ENCODE measurements at regions not wholly inside any gene's neighbourhood (a gene's known extent, or its start where the extent isn't known, plus 50 kb on each side); places are given as distances from the start of the nearest gene placed in this dataset.

- H3K9ac ChIP-seq (replicated peaks; ENCODE audit: extremely low read depth, insufficient read depth, low read length): no peak overlapping the region
- BruUV-seq (replicated peaks): no TSS peak
- no peaks in the 10 kb centered on the region for H3K36me3 ChIP-seq (ENCODE audit: control insufficient read depth in 2 of 2, extremely low read depth in 1 of 2, insufficient read depth in 2 of 2, low read length in 2 of 2)
- H2AFZ ChIP-seq (ENCODE audit: low read depth, low read length): peak overlapping the region; percentile 39
- H3K79me2 ChIP-seq (ENCODE audit: control insufficient read depth, insufficient read depth, low read length): no peaks in the 10 kb centered on the region
- ChIA-PET CTCF (interaction anchor here (0.6 to 3.4 kb wide), 14 partner anchors 8 to 1274 kb away, joined by 3 to 21 read pairs (median 4); partner anchors contain the start of gene NR2F1), POLR2A (no interaction called here)
- DNase-seq (ENCODE audit: low read depth, low spot score) (peak; percentile 61), FAIRE-seq (no peak)
- H3K9me1 ChIP-seq (replicated peaks; ENCODE audit: control insufficient read depth, extremely low read depth, insufficient read depth, low read length): no peaks in the 10 kb centered on the region
- dilution Hi-C loops (cut with MboI; ENCODE audit: extremely low pct_ligation_motif_present, low sequenced_read_pairs): no loop called here
- intact Hi-C loops (cut with micrococcal nuclease): loop anchor here (10.0 kb wide), 1 partner anchor 999 kb away; no protein-coding TSS in a partner anchor
- no peaks in the 10 kb centered on the region for H3K27me3 ChIP-seq (ENCODE audit: control insufficient read depth in 2 of 2, insufficient read depth in 2 of 2, low read length in 2 of 2)
- H3K4me3 ChIP-seq (replicated peaks in 1 of 3; ENCODE audit: insufficient read depth in 1 of 3, low read depth in 1 of 3, low read length in 3 of 3): no peak overlapping the region
- no peaks in the 10 kb centered on the region for H3K9me3 ChIP-seq (replicated peaks; ENCODE audit: control insufficient read depth, insufficient read depth, low read length)
- no peak overlapping the region for H3K27ac ChIP-seq (ENCODE audit: insufficient read depth, low read depth, low read length)
- H3K4me2 ChIP-seq (ENCODE audit: insufficient read depth, low read length): no peak overlapping the region
- H3K4me1 ChIP-seq (ENCODE audit: control insufficient read depth, extremely low read depth, insufficient read depth, low read length): no peaks in the 10 kb centered on the region
- TF ChIP-seq MAX (IDR thresholded peaks at IDR 0.05; ENCODE audit: insufficient read depth, insufficient read length): no peak
- TF ChIP-seq POLR2AphosphoS5 (IDR thresholded peaks at IDR 0.05; ENCODE audit: insufficient read depth, low read depth, low read length): no peak
- TF ChIP-seq JUN (IDR thresholded peaks at IDR 0.05; ENCODE audit: borderline replicate concordance, insufficient read depth, insufficient read length, low read depth): no peak
- no peak for TF ChIP-seq FOS (IDR thresholded peaks at IDR 0.05; ENCODE audit: borderline replicate concordance, insufficient read depth, low read length)
- TF ChIP-seq EZH2 (IDR thresholded peaks at IDR 0.05; ENCODE audit: borderline replicate concordance, low read depth, low read length, severe bottlenecking): no peak
- H4K20me1 ChIP-seq (replicated peaks; ENCODE audit: control insufficient read depth, extremely low read depth, insufficient read depth, low read length): no peaks in the 10 kb centered on the region
Measured at GRCh38 chr5:92916036-92916435, 665.0 kb downstream of the NR2F1-AS1 start.

GRCh38 chr5:92912283-92912682 is 668.7 kb downstream of the NR2F1-AS1 start:
- Histone ChIP-seq H2AFZ (ENCODE audit: low read depth, low read length) (no peak overlapping the region), H3K27me3 (ENCODE audit: control insufficient read depth in 2 of 2, insufficient read depth in 2 of 2, low read length in 2 of 2) (no peaks in the 10 kb centered on the region), H3K9me3 (replicated peaks; ENCODE audit: control insufficient read depth, insufficient read depth, low read length) (no peaks in the 10 kb centered on the region), H4K20me1 (replicated peaks; ENCODE audit: control insufficient read depth, extremely low read depth, insufficient read depth, low read length) (no peaks in the 10 kb centered on the region), H3K9ac (replicated peaks; ENCODE audit: extremely low read depth, insufficient read depth, low read length) (no peak overlapping the region), H3K4me1 (ENCODE audit: control insufficient read depth, extremely low read depth, insufficient read depth, low read length) (peaks cover 12% of the 10 kb centered on the region), H3K4me2 (ENCODE audit: insufficient read depth, low read length) (no peak overlapping the region), H3K4me3 (replicated peaks in 1 of 3; ENCODE audit: insufficient read depth in 1 of 3, low read depth in 1 of 3, low read length in 3 of 3) (no peak overlapping the region), H3K27ac (ENCODE audit: insufficient read depth, low read depth, low read length) (no peak overlapping the region), H3K9me1 (replicated peaks; ENCODE audit: control insufficient read depth, extremely low read depth, insufficient read depth, low read length) (no peaks in the 10 kb centered on the region), H3K79me2 (ENCODE audit: control insufficient read depth, insufficient read depth, low read length) (no peaks in the 10 kb centered on the region), H3K36me3 (ENCODE audit: control insufficient read depth in 2 of 2, extremely low read depth in 1 of 2, insufficient read depth in 2 of 2, low read length in 2 of 2) (no peaks in the 10 kb centered on the region)
- DNase-seq (ENCODE audit: low read depth, low spot score) (no peak), FAIRE-seq (no peak)
- dilution Hi-C loops (cut with MboI; ENCODE audit: extremely low pct_ligation_motif_present, low sequenced_read_pairs) (no loop called here), intact Hi-C loops (cut with micrococcal nuclease) (loop anchor here (10.0 kb wide), 1 partner anchor 1003 kb away; no protein-coding TSS in a partner anchor)
- POLR2A ChIA-PET: interaction anchor here (0.6 kb wide), 1 partner anchor 675 kb away, joined by 5 read pairs; no protein-coding TSS in a partner anchor
- TF ChIP-seq EZH2 (IDR thresholded peaks at IDR 0.05; ENCODE audit: borderline replicate concordance, low read depth, low read length, severe bottlenecking): no peak
- TF ChIP-seq JUN (IDR thresholded peaks at IDR 0.05; ENCODE audit: borderline replicate concordance, insufficient read depth, insufficient read length, low read depth): no peak
- no peak for TF ChIP-seq POLR2AphosphoS5 (IDR thresholded peaks at IDR 0.05; ENCODE audit: insufficient read depth, low read depth, low read length)
- TF ChIP-seq GATA2 (IDR thresholded peaks at IDR 0.05; ENCODE audit: insufficient read depth, insufficient read length, low read depth, low read length): no peak
- TF ChIP-seq FOS (IDR thresholded peaks at IDR 0.05; ENCODE audit: borderline replicate concordance, insufficient read depth, low read length): no peak
- no peak for TF ChIP-seq MYC (IDR thresholded peaks at IDR 0.05; ENCODE audit: low read depth, low read length)
- no peak for TF ChIP-seq CTCF (IDR thresholded peaks at IDR 0.05; ENCODE audit: extremely low read depth in 1 of 2, insufficient read depth in 1 of 2, low read depth in 1 of 2, low read length in 2 of 2)
- TF ChIP-seq MAX (IDR thresholded peaks at IDR 0.05; ENCODE audit: insufficient read depth, insufficient read length): no peak
- TF ChIP-seq POLR2A (IDR thresholded peaks at IDR 0.05; ENCODE audit: low read depth, low read length): no peak
- CTCF ChIA-PET: no interaction called here
- no TSS peak for BruUV-seq (replicated peaks)

All from endothelial cell of umbilical vein (primary cell).